ENCODE measurements at regions not wholly inside any gene's neighbourhood (a gene's known extent, or its start where the extent isn't known, plus 50 kb on each side); places are given as distances from the start of the nearest gene placed in this dataset.

- DNase-seq (ENCODE audit: low read depth in 2 of 2) = no peak
These were observed 214.7 kb downstream of the QDPR start for GRCh38 chr4:17296921-17297890.

- DNase-seq (ENCODE audit: low read depth in 2 of 2) = no peak
These were observed 218.0 kb downstream of the QDPR start for GRCh38 chr4:17293901-17294300.

GRCh38 chr4:17288151-17288550, 223.7 kb downstream of the QDPR start:
- no peak for DNase-seq (ENCODE audit: low read depth in 2 of 2)

- DNase-seq (ENCODE audit: low read depth in 2 of 2) = no peak
These were observed 225.0 kb downstream of the QDPR start for GRCh38 chr4:17286752-17287460.

GRCh38 chr4:17285747-17286146, 226.1 kb downstream of the QDPR start:
- DNase-seq (ENCODE audit: low read depth in 2 of 2) = no peak

- DNase-seq (ENCODE audit: low read depth in 2 of 2) = no peak
These were observed 227.3 kb downstream of the QDPR start for GRCh38 chr4:17284323-17285175.

GRCh38 chr4:17283832-17284231, 228.1 kb downstream of the QDPR start:
- DNase-seq (ENCODE audit: low read depth in 2 of 2) = no peak

GRCh38 chr4:17283251-17283650, 228.6 kb downstream of the QDPR start:
- no peak for DNase-seq (ENCODE audit: low read depth in 2 of 2)

GRCh38 chr4:17280261-17281018, 231.4 kb downstream of the QDPR start:
- no peak for DNase-seq (ENCODE audit: low read depth in 2 of 2)

- DNase-seq (ENCODE audit: low read depth in 2 of 2) = no peak
These were observed 235.1 kb downstream of the QDPR start for GRCh38 chr4:17276776-17277175.

- no peak for DNase-seq (ENCODE audit: low read depth in 2 of 2)
These were observed 236.1 kb downstream of the QDPR start for GRCh38 chr4:17275836-17276235.

GRCh38 chr4:17273047-17273446, 238.8 kb downstream of the QDPR start:
- DNase-seq (ENCODE audit: low read depth in 2 of 2) = no peak

GRCh38 chr4:17272154-17272553, 239.7 kb downstream of the QDPR start:
- DNase-seq (ENCODE audit: low read depth in 2 of 2) = no peak

GRCh38 chr4:17265653-17266052, 246.2 kb downstream of the QDPR start:
- no peak for DNase-seq (ENCODE audit: low read depth in 2 of 2)

- no peak for DNase-seq (ENCODE audit: low read depth in 2 of 2)
These were observed 246.8 kb downstream of the QDPR start for GRCh38 chr4:17265139-17265538.

- no peak for DNase-seq (ENCODE audit: low read depth in 2 of 2)
These were observed 251.6 kb downstream of the QDPR start for GRCh38 chr4:17260166-17260907.

- no peak for DNase-seq (ENCODE audit: low read depth in 2 of 2)
These were observed 253.8 kb downstream of the QDPR start for GRCh38 chr4:17258106-17258505.

GRCh38 chr4:17252131-17252530, 259.8 kb downstream of the QDPR start:
- DNase-seq (ENCODE audit: low read depth in 2 of 2) = no peak

GRCh38 chr4:17251101-17251500, 260.8 kb downstream of the QDPR start:
- no peak for DNase-seq (ENCODE audit: low read depth in 2 of 2)

GRCh38 chr4:17250591-17250990, 261.3 kb downstream of the QDPR start:
- no peak for DNase-seq (ENCODE audit: low read depth in 2 of 2)

- no peak for DNase-seq (ENCODE audit: low read depth in 2 of 2)
These were observed 265.2 kb downstream of the QDPR start for GRCh38 chr4:17246656-17247055.
